Fibroblast of lung (primary cell): ENCODE measurements at regions not wholly inside any gene's neighbourhood (a gene's known extent, or its start where the extent isn't known, plus 50 kb on each side); places are given as distances from the start of the nearest gene placed in this dataset.

Experiments used
- CTCF ChIP-seq, 2 donors: IDR thresholded peaks in 1 of 2; conservative IDR thresholded peaks in 1 of 2; 1 replicate in 1 of 2; 2 replicates in 1 of 2; pipeline ENCODE4 v1.5.1; 2011 to 2012; ENCODE audit warnings: low read length in 2 of 2, control low read depth in 1 of 2, inconsistent platforms in 1 of 2, low read depth in 1 of 2, mild to moderate bottlenecking in 1 of 2
- EZH2 ChIP-seq: IDR thresholded peaks from 2 replicates; pipeline ENCODE4 v1.5.1; 2012; ENCODE audit warnings: low read length, control low read depth, mild to moderate bottlenecking; ENCODE audit errors: missing control alignments

GRCh38 chr16:79690159-79690558, 89.6 kb upstream of the MAF start:
- TF ChIP-seq CTCF (conservative IDR thresholded peaks at IDR 0.05 in 1 of 2, IDR thresholded peaks at IDR 0.05 in 1 of 2; ENCODE audit: low read depth in 1 of 2, low read length in 2 of 2) (no peak), EZH2 (no peak)
